SHP77 treated with DMSO at 0.1 percent for 48 hours (cell line): ENCODE measurements at regions not wholly inside any gene's neighbourhood (a gene's known extent, or its start where the extent isn't known, plus 50 kb on each side); places are given as distances from the start of the nearest gene placed in this dataset.

ENCODE experiments used
- DNase-seq: peaks from one replicate; lab custom pipeline; 2025; lab: John Stamatoyannopoulos, UW

DNA sequence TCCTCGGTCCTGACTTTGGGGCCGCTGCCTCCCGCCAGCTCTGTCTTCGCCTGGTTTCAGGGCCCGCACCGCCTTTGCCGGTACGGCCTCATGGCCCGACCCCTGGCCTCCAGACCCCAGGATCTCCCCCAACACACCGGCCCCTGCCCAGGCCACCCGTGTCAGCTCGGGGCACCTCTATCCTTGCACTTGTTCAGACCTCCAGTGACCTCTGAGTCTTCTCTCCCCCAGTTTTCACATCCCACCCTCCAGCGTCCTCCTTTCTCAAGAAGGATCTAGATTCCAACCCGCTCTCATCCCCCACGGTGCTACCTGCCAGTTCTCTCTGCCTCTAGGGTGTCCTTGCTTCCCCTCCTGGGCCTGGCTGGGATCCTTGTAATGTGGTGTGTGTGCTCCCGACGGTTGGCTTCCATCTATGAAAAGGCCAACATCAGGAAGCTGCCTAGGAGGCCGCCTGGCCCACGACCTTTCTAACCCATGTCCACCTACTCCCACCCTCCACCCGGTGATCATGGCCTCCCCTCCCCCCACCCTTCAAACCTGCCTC, 61.1 kb downstream of the SPATA31C2 start:
- no peak for DNase-seq

DNA sequence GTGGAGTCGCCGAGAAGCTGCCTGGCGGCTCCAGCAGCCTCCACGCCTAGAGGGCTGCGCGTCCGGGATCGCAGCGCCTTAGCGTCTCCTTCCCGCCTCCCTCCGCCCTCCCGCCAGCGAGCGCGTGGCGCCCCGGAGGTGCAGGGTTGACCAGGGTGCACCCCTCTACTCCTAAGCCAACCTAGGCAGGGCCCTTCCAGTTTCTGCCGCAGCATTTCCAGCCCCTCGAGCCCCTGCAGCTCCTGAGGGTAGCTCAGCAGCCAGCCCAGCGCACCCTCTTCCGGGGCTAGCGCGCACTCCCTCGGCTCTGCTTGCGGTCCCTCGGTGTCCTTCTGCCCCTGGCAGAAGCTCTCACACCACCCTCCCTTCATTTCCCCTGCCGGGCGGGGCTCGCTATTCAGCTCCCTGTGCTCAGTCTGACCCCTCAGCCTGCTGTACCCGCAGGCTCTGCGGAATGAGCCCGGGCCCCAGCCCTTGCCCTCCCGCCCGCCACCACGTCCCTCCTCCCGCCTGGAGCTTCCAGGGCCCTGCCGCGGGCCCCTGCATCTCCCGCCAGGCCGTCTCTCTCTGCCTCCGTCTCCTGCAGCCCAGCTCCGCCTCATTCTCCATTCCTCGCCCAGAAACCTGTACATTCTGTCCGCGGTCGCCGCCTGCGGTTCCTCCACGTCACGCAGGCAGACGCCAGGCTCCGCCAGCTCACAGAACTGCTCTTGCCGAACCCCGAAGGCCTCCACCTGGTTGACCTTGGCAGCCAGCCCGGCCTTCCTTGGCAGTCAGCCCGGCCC, 61.8 kb downstream of the SPATA31C2 start:
- DNase-seq, result peak; percentile 68

DNA sequence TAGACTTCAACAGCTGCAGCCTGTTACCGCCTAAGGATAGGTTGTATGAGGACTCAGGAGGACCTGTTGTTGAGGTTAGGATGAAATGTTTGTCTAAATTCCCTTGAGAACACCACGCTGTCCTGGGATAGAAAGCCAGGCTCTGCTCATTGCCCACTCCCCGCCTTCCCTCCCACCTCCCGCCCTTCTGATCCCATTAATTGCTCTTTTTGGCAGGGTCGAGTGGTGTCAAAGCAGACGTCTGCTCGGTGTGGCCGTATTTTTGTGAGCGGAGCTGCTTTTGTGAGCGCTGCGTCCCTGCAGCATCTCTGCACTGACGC, 62.3 kb downstream of the SPATA31C2 start:
- no peak for DNase-seq

DNA sequence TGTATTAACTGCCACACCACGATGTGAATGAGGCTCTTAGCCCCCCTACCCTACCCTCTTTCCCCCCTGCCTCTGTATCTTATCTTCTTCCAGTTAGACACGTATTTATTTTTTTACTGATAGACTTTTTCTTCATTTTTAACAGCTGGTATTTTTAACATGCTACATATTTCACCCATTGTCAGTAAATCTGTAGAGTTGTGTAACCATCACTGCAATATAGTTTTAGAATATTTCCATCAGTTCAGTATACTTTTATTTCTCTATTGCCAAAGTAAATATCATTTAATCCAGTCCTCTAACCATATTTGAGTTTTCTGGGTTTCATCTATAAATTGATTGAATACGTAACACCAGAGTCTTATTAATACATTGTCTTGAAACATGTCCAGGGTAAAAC, 62.8 kb downstream of the SPATA31C2 start:
- DNase-seq, result no peak

DNA sequence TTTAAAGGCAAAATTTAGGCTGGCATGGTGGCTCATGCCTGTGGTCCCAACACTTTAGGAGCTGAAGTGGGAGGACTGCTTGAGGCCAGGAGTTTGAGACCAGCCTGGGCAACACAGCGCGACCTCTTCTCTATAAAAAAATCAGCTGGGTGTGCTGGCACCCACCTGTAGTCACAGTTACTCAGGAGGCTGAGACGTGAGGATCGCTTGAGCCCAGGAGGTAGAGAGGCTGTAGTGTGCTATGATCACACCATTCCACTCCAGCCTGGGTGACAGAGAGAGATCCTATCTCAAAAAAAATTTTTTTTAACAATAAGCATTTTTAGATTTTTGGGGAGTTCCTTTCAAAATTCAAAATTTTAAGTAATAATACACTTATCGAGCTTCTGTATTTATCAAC, 63.3 kb downstream of the SPATA31C2 start:
- DNase-seq, result no peak

DNA sequence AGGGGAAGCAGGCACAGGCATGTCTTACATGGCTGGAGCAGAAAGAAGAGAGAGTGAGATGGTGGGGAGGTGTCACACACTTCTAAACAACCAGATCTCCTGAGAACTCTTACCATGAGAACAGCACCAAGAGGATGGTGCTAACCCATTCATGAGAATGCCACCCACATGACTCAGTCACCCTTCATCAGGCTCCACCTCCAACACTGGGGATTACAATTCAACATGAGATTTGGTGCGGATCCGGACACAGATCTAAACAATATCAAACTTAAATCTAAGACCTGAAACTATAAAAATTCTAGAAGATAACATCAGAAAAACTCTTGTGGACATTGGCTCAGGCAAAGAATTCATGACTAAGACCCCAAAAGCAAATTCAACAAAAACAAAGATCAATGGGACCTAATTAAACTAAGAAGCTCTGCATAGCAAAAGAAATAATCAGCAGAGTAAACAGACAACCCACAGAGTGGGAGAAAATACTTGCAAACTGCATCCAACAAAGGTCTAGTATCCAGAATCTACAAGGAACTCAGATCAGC, 65.4 kb downstream of the SPATA31C2 start:
- no peak for DNase-seq

DNA sequence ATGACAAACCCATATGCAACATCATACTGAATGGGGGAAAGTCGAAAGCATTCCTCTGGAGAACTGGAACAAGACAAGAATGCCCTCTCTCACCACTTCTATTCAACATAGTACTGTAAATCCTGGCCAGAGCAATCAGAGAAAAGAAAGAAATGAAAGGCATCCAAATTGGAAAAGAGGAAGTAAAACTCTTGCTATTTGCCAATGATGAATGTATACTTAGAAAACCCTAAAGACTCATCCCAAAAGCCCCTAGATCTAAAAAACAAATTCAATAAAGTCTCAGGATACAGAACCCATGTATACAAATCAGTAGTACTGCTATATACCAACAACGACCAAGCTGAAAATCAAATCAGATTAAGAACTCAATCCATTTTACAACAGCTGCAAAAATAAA, 66.9 kb downstream of the SPATA31C2 start:
- DNase-seq, result no peak

DNA sequence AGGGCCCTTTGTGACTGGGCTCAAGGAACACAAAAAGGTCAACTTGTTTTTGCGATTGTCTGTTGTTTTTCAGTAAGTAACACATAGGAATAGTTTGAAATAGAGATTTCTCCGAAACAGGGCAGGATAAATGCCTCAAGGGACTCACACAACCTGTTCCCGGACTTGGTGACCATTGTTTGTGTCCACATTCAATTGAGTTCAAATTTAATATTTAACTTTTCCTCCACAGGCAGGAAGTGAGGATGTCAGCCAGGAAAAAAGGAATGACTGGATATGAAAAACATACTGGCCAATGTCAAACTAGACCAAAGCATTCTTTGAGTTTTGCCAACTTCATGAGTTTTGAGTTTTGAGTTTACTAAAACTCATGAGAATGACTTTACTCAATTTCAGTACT, 72.7 kb downstream of the SPATA31C2 start:
- no peak for DNase-seq

DNA sequence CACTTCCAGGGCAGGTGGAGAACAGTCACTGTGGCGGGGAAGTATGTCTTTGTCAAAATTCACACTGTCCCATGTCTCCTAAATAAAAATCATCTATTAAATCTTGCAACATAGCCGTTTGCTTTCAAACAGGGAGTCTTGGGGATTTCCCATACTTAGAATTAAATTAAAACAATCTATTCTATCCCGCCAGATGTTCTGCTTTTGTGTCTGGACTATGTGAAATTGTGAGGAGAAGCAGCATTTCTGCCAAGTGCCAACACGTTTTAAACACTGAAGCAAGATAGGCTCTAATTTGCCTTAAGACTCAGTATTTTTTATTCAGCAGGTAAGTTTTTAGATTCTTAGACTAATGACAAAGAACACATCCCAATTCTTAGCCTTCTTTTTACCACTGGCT, 73.7 kb downstream of the SPATA31C2 start:
- DNase-seq, result no peak

DNA sequence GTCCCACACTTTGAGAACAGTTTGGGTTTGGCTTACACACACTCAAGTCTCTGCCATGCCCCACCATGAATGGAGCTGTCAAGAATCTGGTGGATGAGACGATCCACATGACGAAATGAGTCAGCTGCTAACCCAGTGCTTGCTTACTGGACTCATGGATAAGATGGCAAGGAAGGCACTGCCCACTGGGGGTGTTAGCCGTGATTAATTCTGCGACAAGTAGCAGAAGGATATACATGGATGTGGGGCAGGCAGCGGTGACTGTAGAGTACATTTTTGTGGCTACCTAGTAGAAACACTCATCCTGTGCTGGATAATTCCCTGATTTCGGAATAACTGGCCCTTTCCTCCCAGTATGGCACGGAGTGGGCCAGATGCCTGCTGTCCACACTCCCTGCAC, 77.5 kb downstream of the SPATA31C2 start:
- no peak for DNase-seq

DNA sequence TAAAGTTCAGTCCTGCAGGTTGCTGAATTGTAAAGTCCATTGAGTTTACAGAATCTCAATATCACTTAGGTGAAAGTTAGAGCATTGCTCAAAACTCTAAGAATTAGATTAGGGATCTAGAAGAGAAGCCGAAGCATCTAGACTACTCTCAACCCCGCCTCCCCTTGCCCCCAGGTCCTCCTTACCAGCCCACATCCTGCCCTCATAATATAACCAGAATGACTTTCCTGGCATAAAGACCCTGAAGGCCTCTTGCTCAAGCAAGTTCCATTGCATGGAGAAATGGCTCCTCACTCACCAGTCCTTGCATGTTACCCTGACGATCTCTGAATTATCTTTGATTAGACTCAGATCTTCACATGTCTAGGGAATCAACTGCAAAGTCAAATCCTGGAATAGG, 78.8 kb downstream of the SPATA31C2 start:
- DNase-seq, result no peak

DNA sequence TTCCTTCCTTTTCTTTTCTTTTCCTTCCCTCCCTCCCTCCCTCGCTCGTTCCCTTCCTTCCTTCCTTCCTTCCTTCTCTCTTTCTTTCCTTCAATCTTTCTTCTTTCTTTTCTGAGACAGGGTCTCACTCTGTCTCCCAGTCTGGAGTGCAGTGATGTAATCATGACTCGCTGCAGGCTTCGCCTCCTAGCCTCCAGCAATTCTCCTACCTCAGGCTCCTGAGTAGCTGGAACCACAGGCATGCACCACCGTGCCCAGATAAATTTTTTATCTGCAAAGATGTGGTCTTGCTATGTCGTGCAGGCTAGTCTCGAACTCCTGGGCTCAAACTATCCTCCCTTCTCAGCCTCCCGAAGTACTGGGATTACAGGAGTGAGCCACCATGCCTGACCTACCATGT, 81.4 kb downstream of the SPATA31C2 start:
- no peak for DNase-seq

DNA sequence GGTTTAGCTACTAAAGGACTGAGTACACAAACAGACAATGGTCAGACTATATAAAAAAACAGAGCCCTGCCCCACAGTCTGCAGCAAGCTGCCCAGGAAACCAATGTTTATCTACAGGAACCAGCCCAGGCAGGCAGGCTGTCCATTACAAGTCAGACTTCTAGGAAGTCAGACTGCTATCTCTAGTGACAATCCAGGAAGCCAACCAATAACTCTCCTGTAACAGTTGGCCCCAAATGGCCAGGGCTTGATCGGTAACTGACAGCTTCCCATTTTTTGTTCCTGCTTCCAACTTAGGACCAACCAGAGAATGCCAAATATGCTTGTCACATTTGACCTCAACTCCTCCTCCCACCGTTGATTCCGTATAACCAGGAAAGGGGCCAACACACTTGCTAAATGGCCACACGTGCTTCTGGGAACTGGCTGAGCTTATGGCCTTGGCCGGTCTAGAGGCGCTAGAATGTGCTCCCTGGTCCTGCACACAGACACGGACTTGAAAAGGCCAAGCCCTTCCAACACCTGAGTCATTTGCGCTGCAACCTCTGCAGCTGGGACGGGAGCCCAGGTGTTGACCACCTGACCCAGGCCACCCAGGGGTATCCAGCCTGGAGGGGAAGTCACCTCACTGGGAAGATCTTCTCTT, 79.6 kb upstream of the CDK20 start:
- no peak for DNase-seq

DNA sequence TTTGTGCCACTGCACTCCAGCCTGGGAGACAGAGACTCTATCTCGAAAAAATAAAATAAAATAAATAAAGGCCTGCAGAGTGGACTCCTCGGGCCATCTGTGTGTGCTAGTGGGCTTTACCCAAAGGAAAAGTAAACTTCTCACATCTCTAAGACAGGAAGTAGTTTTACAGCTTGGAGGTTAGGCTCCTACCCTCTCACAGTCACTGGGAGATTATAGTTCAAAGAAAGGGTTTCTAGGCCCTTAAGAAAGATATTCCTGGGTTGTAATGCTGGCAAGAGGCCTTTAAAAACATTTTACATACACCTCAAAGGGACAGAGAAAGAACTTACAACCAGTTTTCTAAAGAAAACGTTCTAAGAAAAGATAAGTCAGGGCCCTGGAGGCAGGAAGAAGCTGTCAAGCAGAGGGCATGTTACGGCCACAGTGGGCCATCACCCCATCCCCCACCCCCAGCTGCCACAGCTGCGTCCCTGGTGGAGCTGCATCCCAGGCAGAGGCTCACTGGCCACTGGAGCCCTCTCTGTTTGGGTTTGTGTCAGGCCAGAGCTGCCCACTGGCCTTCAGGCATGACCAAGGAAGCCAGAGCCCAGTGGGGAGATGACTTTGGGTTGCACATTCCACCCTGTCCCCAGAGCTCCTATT, 78.1 kb upstream of the CDK20 start:
- DNase-seq, result no peak

DNA sequence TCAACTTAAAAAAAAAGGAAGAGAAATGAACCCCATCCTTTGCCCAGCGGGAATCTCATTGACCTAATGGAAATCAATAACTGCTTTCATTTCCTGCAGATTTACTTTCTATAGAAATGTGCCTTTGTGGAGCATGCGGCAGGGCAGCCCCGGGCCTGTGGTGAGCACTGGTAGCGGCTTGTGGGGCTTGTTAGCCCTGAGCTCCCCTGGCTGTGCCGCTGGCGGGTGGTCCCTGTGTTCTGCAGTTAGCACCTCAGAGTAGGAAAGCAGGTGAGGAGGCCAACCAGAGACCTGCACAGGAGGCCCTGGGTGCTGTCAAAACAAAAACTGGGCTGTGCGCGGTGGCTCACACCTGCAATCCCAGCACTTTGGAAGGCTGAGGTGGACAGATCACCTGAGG, 76.8 kb upstream of the CDK20 start:
- DNase-seq, result no peak

DNA sequence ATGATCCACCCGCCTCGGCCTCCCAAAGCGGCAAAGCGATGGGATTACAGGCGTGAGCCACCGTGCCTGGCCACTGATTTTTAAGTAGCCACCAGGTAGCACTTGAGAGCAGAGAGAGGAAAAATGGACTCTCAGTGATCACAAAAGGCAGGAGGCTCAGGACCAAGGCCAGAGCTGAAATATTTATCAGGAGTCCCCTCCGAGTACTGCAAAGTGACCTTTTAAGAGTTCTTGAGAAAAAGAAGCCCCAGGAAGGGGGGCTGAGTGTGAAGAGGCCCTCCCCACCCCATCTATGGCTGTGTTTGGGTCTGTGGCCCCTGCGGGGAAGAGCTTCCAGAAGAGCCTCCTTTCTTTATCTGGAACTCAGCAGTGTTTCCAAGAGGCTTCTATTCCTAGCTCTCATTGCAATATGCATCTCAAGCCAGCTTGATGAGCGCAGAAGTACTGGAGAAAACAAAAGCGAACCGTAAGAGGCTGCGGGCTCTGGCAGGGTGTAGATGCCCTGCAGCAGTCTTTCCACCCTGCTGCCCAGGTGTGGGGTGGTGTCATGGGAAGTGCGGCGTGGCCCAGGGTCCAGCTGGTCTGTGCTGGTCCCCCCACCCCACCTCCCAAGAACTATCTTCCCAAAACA, 75.5 kb upstream of the CDK20 start:
- DNase-seq, result no peak

DNA sequence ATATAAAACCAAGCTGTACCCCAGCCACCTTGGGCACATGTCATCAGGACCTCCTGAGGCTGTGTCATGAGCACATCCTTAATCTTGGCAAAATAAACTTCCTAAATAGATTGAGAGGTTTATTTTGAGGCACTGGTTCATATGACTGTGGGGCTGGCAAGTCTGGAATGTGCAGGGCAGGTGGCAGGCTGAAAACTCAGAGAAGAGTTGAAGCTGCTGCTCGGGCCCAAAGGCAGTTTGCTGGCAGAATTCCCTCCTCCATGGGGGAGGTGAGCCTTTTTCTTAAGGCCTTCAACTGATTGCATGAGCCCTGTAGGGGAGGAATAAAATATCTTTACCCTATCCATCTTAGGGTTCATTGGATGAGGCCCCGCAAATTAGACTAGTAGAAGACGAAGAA, 72.2 kb upstream of the CDK20 start:
- DNase-seq, result no peak

DNA sequence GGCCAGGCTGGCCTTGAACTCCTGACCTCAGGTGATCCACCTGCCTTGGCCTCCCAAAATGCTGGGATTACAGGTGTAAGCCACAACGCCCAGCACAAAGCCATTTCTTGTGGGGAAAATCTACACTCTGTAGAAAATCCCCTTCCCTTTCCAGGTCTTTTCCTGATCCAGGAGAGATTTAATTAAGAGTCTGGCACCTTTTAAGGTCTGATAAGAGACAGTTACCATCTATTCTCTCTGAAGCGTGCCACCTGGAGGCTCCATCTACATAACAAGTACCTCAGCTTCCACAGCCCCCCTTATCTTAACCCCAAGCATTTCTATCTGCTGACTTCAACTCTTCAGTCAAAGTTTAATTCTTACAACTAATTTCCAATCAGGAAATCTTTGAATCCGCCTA, 71.4 kb upstream of the CDK20 start:
- DNase-seq, result no peak

DNA sequence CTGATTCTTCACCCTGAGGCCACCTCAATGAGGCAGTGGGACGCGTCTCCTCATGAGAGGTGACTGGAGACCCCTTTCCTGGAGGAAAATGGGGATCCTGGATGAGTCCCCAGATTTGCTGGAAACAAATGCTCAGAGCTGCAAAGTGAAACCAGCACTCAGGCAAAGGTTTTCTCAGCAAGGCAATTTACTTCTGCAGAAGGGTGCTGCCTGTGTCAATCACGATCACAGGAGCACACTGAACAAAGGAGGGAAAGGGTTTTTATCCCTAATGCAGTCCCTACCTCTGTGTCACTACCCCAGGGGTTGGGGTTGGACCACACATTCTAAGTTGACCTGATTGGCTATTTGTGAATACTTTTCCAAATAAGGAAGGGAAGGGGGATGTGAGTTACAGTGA, 69.9 kb upstream of the CDK20 start:
- DNase-seq, result no peak

DNA sequence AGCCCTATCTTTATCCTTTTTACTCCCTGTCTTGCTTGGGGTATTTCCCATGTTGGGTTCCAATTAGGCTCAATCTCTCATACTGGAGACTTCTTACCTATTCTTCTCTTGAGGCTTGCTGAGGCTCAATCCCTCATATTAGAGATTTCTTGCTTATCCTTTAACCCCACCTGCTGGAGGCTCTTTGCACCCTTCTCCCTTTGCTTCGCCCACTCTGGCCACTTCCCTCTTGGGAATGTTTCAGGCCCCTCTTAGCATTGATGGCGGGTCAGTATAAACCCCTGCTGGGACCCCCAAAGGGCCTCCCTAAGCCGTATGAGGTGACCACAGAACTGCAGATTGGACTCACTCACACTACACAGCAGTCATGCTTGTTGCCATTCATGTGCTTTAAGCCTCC, 69.3 kb upstream of the CDK20 start:
- DNase-seq, result no peak

DNA sequence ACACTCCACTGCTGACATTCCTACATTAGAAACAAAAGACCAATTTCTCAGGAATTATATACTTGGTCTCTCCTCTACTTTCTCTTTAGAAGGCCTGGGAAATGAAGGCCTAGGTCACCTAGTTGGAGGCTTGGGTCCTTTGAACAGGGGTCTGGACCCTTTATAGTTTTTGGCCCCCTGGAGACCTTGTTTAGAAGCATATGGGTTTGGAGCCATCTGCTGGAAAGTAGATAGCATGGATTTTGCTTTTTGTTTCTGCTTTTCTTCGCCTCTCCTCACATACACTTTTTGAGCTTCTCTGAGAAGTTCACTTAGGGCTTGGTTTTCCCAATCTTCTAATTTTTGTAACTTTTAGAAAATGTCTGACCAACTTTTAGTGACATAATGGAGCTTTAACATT, 67.1 kb upstream of the CDK20 start:
- DNase-seq, result no peak

DNA sequence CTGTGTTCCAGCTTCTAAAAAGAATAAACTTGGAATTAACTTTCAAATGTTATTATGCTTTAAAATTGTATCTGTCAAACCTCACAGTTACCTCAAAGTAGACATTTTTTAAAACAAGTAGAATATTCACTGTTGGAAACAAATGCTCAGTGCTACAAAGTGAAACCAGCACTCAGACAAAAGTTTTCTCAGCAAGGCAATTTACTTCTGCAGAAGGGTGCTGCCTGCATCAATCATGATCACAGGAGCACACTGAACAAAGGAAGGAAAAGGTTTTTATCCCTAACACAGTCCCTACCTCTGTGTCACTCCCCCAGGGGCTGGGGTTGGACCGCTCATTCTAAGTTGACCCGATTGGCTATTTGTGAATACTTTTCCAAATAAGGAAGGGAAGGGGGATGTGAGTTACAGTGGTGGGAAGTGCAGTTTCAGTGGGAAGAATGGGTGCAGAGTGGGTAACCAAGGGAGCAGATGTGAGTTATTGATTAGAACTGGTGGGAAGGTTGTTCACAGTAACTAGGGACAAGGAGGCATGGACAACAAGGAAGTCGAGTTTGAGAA, 63.0 kb upstream of the CDK20 start:
- DNase-seq, result no peak
